ENCODE measurements at regions not wholly inside any gene's neighbourhood (a gene's known extent, or its start where the extent isn't known, plus 50 kb on each side); places are given as distances from the start of the nearest gene placed in this dataset.
"Not testable (repeated sequence)": the region's sequence is repeated elsewhere in the genome, so short reads cannot be mapped to it uniquely, and the experiment has no call there.

DNA sequence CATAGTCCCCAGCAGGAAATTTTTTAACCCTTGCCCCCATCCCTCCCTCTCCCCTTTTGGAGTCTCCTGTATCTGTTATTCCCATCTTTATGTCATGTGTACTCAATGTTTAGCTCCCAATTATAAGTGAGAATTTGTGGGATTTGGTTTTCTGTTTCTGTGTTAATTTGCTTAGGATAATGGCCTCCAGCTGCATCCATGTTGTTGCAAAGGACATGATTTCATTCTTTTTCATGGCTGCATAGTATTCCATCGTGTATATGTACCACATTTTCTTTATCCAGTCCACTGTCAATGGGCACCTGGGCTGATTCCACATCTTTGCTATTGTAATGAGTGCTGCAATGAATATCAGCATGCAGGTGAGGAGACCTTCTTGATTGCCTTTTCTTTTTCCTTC, 139.6 kb upstream of the WSCD1 start:
- TF ChIP-seq, protein P1, sequence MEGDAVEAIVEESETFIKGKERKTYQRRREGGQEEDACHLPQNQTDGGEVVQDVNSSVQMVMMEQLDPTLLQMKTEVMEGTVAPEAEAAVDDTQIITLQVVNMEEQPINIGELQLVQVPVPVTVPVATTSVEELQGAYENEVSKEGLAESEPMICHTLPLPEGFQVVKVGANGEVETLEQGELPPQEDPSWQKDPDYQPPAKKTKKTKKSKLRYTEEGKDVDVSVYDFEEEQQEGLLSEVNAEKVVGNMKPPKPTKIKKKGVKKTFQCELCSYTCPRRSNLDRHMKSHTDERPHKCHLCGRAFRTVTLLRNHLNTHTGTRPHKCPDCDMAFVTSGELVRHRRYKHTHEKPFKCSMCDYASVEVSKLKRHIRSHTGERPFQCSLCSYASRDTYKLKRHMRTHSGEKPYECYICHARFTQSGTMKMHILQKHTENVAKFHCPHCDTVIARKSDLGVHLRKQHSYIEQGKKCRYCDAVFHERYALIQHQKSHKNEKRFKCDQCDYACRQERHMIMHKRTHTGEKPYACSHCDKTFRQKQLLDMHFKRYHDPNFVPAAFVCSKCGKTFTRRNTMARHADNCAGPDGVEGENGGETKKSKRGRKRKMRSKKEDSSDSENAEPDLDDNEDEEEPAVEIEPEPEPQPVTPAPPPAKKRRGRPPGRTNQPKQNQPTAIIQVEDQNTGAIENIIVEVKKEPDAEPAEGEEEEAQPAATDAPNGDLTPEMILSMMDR (IDR thresholded peaks at IDR 0.05; ENCODE audit: low read depth, low read length, poor library complexity, severe bottlenecking) = not testable (repeated sequence)
- TF ChIP-seq EZH2phosphoT487 (IDR thresholded peaks at IDR 0.05; ENCODE audit: borderline replicate concordance, low read length) = not testable (repeated sequence)
